A673 (cell line): ENCODE measurements at regions not wholly inside any gene's neighbourhood (a gene's known extent, or its start where the extent isn't known, plus 50 kb on each side); places are given as distances from the start of the nearest gene placed in this dataset.

Source experiments
- EZH2 ChIP-seq: fragments of 200-600 bp; sonication (generic); IDR thresholded peaks from 2 replicates; pipeline ENCODE4 v1.6.1; 2017; ENCODE audit warnings: borderline replicate concordance, low read depth, mild to moderate bottlenecking, mixed read lengths, antibody characterized with exemption, low read length; ENCODE audit not compliant: poor library complexity, severe bottlenecking
- TF ChIP-seq, protein P1 (sequence below): fragments of 300-800, 200-600 bp; sonication (generic); conservative IDR thresholded peaks from 2 replicates; pipeline ENCODE4 v1.5.1; 2017; ENCODE audit warnings: low read depth, mild to moderate bottlenecking, antibody characterized with exemption, low read length, moderate library complexity, mixed read lengths

DNA sequence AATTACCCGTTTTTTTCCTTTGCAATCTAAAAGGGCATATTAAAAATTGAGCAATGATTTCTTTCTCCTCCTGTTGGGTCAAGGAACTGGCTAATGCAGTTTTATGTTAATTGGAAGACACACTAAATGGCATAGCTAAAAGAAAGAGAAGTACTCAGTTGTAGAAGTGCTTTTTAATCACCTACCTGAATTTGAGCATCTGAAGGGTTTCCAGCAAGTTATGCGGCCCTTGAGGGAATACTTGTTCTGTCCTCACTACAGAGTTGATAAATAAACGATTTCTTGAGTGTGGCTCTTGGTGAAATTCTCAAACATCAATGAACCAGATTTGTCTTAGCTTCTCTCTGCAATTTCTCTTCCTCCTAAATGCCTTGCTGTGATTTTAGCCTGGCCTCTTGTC is 184.1 kb upstream of the RPH3A start:
- TF ChIP-seq, protein P1, sequence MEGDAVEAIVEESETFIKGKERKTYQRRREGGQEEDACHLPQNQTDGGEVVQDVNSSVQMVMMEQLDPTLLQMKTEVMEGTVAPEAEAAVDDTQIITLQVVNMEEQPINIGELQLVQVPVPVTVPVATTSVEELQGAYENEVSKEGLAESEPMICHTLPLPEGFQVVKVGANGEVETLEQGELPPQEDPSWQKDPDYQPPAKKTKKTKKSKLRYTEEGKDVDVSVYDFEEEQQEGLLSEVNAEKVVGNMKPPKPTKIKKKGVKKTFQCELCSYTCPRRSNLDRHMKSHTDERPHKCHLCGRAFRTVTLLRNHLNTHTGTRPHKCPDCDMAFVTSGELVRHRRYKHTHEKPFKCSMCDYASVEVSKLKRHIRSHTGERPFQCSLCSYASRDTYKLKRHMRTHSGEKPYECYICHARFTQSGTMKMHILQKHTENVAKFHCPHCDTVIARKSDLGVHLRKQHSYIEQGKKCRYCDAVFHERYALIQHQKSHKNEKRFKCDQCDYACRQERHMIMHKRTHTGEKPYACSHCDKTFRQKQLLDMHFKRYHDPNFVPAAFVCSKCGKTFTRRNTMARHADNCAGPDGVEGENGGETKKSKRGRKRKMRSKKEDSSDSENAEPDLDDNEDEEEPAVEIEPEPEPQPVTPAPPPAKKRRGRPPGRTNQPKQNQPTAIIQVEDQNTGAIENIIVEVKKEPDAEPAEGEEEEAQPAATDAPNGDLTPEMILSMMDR: no peak
- TF ChIP-seq EZH2: no peak
